Right renal cortex interstitium (tissue), 3 donors: ENCODE measurements at regions not wholly inside any gene's neighbourhood (a gene's known extent, or its start where the extent isn't known, plus 50 kb on each side); places are given as distances from the start of the nearest gene placed in this dataset.
"Not testable (repeated sequence)": the region's sequence is repeated elsewhere in the genome, so short reads cannot be mapped to it uniquely, and the experiment has no call there.

Experiments used
- DNase-seq, 3 donors: peaks; one replicate each; pipeline ENCODE4 v3.0.0-alpha.2; 2013; ENCODE audit warnings: low read depth in 3 of 3, low spot score in 2 of 3

DNA sequence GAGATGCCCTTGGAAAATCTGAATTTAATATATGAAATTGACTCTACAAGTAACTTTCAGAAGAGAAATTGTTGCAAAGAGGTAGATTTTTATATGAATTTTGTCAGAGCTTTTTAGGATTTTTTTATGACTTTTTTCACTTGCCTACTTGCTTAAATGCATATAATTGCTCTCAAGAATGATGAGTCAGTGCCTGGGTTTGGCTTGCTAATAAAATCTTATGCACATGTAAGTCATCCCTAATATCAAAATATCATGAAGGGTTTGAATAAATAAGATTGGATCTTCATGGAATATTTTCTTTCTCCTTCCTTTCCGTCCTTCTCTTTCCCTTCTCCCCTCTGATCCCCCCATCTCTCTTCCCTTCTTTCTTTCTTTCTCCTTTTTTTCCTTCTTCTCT lies 354.1 kb downstream of the TXNL1 start:
- DNase-seq = no peak

- no peak for DNase-seq
Measured at GRCh38 chr18:56283316-56283715, 355.1 kb downstream of the TXNL1 start.

DNA sequence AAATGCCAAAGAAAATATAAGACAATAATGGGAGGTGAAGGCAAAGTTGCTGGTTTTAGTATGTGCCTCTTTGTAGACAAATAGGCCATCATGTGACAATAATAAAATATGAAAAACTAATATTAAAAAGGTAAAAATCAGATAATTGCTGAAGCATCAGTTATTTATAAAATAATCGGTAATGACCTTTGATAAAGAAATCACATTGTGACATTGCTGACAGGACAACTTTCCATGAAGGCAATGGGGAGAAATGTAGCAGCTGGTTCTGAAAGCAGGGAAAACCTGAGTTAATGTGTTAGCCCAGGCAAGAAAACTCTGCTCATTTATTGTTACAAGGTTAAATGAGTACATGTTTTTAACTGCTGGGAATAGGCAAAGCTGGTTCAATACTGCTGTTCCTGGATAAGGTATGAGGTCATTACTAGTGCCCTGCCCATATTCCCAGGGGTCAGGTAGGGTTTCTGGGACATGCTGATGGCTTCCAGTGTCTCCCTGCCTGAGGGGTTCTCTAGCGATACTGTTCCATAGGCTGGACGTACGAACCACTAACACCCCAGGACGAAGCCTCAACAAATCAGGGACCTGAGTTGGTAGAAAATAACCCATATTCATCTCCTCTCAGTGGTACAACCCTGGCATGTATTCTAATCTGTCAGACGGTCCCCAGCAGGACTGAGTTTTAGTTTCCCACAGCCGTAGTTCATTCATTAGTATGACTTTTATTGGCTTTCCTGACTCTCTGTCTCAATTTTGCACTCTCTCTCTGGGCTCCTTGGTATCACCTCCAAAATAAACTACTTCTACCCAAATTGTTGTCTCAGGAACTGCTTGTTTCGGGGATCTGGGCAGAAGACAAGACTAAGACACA lies 355.9 kb downstream of the TXNL1 start:
- no peak for DNase-seq

DNA sequence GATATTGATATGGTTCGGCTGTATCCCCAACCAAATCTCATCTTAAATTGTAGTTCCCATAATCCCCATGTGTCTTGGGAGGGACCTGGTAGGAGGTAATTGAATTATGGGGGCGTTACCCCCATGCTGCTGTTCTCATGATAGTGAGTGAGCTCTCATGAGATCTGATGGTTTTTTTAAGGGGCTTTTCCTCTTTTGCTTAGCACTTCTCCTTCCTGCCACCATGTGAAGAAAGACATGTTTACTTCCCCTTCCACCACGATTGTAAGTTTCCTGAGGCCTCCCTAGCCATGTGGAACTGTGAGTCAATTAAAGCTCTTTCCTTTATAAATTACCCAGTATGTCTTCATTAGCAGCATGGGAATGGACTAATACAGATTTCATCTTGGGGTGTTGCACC lies 358.6 kb downstream of the TXNL1 start:
- not testable (repeated sequence) for DNase-seq

- no peak for DNase-seq
Measured at GRCh38 chr18:56278421-56279003, 359.9 kb downstream of the TXNL1 start.

DNA sequence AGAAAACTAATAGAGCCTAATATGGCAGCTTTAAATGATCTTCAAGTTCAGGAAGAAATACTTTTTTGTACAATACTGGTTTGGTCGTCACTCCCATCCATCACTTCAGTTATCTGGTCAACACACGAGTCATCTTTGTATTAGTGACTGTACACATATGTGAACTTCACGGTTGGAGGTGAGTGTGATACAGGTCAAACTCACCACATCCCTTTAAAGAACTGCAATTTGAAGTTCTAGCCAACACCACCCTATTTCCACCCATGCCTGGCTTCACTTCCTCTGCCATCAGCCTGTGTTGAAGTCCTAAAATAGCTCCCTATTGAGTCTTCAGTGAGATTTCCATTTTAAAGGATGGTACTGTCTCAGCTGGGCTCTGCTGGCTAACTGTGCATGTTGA lies 361.9 kb downstream of the TXNL1 start:
- no peak for DNase-seq

DNA sequence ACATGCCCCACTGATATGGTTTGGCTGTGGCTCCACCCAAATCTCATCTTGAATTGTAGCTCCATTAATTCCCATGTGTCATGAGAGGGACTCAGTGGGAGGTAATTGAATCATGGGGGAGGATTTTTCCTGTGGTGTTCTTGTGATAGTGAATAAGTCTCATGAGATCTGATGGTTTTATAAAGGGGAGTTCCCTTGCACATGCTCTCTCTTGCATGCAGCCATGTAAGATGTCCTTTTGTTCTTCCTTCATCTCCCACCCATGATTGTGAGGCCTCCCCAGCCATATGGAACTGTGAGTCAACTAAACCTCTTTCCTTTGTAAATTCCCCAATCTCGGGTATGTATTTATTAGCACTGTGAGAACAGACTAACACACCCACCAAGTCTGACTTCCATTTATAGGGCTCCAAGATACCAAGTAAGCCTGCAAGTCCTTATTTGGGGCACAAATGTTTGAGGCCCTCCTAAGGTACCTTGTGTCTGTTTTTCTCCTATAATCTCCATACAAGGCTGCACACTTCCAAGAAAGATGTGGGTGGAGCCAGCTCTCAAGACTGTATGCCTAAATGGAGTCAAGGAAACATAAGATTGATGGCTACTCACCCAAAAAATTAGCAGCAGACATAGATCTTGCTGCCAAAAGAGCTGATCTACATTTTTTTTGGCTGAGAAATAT lies 364.7 kb downstream of the TXNL1 start:
- no peak for DNase-seq

DNA sequence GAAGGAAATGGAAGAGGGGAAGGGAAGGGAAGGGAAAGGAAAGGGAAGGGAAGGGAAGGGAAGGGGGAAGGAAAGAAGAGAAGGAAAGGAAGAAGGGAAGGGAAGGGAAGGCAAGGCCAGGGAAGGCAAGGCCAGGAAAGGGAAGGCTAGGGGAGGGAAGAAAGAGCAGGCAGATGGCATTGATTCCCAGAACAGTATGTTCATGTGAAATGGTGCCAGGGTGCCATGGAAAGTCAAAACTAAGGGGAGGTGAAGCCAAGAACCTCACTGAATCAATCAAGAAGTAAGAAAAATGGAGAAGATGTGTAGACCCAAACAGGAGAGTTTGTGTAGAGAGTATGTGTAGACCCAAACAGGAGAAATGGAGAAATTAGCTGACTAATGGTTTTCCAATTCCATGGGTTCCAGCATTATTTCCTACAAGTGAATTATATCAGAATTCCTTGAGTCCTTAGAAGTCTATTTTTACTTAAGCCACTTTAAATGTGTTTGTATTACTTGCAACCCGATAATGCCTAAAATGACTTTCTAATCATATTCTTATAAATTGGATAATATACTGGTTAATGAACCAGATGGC lies 367.6 kb downstream of the TXNL1 start:
- DNase-seq = no peak

DNA sequence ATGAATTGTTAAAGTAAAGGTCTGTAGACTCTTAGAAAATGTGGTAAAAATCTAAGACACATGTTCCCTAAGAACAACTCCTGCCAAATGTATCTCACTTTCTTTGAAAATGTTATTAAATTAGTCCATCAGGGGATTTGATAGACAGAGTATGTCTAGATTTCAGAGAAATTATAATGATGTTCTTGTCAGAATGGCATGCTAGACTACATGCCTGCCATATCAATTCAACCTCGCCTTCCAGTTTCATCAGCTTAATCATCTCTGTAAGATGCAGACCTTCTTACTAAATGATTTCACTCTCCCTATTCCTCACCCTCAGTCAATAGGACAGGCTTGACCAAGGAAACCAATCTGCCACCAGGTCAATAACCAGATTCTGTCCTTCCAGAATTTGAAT lies 368.4 kb downstream of the TXNL1 start:
- no peak for DNase-seq

GRCh38 chr18:56268952-56269351 lies 369.4 kb downstream of the TXNL1 start:
- DNase-seq = no peak

- DNase-seq = no peak
Measured at GRCh38 chr18:56267334-56267733, 371.1 kb downstream of the TXNL1 start.

- no peak for DNase-seq
Measured at GRCh38 chr18:56258178-56258577, 380.2 kb downstream of the TXNL1 start.

DNA sequence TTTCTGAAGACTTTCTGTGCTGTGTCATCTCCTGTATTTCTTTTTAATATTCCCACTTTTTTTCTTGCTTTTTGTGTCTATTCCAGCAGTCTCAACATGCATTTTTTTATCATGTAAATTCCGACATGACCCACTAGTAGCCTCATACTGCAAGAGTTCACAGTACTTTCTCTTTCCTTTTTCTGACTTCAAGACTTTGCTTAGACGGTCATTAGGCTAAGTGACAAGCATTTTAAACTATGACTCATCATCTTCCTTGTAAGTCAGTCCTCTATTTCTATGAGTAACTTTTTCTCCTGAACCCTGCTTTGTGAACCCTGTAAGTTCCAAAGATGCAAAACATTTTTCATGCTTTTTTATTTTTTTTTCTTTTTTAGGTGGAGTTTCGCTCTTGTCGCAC lies 381.2 kb downstream of the TXNL1 start:
- no peak for DNase-seq

GRCh38 chr18:56256659-56257058 lies 381.7 kb downstream of the TXNL1 start:
- no peak for DNase-seq

- DNase-seq = no peak
Measured at GRCh38 chr18:56255381-56255780, 383.0 kb downstream of the TXNL1 start.

GRCh38 chr18:56252456-56252855 lies 385.9 kb downstream of the TXNL1 start:
- no peak for DNase-seq

DNA sequence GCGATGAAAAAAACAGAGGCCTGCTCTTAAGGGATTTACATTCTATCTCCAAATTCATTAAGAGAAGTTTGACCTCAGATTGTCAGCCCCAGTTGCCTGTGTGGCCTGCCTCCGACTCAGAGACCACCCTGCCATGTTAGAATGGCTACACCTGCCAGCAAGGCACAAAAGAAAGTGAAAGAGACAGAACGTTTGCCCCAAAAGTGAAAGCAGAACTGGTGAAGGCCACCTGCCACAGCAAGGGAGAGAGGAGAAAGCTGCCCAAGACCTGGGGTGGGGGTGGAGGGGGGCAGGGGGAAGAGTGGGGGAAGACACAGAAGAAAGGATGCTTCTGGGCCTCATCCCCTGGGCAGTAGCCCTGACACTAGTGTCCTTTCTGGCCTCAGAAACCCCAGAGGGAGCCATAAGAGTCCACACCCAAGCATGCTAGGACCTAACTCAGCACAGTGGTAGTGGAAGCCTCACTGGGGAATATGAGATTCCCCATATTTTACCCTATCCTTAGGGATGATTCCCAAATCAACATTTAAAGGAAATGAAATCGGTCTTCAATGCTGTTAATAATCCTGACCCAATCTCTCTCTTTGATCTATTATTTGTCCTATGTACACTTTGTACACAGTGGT lies 389.7 kb downstream of the TXNL1 start:
- DNase-seq = no peak

DNA sequence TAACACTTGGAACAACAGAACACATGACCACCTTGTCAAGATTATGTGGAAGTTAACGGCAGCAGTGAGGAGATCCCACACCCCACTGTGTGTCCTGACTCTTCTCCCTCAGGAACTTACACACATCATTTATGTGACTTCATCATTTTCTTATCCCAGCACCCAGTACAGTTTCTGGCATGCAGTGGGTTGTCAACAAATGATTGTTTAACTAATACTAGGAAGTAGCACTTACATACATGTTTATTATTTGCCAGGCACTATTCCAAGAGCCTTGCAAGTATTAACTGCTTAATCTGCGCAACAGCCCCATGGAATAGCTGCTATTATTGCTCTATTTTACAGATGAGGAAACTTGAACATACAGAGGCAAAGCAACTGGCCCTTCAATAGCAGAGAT lies 391.5 kb downstream of the TXNL1 start:
- no peak for DNase-seq

GRCh38 chr18:56245866-56246580 lies 392.4 kb downstream of the TXNL1 start:
- DNase-seq = no peak

GRCh38 chr18:56240405-56240804 lies 398.0 kb downstream of the TXNL1 start:
- no peak for DNase-seq
